ENCODE measurements at regions not wholly inside any gene's neighbourhood (a gene's known extent, or its start where the extent isn't known, plus 50 kb on each side); places are given as distances from the start of the nearest gene placed in this dataset.
"Not testable (repeated sequence)": the region's sequence is repeated elsewhere in the genome, so short reads cannot be mapped to it uniquely, and the experiment has no call there.

GRCh38 chr3:190193210-190193609 is 72.5 kb upstream of the P3H2 start:
- no peak for DNase-seq
- intact Hi-C loops (cut with DNase I): no loop called here

GRCh38 chr3:190192739-190193138 is 72.0 kb upstream of the P3H2 start:
- no peak for DNase-seq

GRCh38 chr3:190192087-190192486 is 71.4 kb upstream of the P3H2 start:
- intact Hi-C loops (cut with DNase I): no loop called here
- no peak for DNase-seq

More at GRCh38 chr3:190192739-190193138, 72.0 kb upstream of the P3H2 start:
- intact Hi-C loops (cut with DNase I): no loop called here

GRCh38 chr3:190188197-190188596 is 67.5 kb upstream of the P3H2 start:
- no peak for DNase-seq
- intact Hi-C loops (cut with DNase I): no loop called here

- intact Hi-C loops (cut with DNase I): no loop called here
These were observed 62.4 kb upstream of the P3H2 start for GRCh38 chr3:190183121-190183520.

GRCh38 chr3:190182418-190183043 is 61.8 kb upstream of the P3H2 start:
- no peak for DNase-seq
- intact Hi-C loops (cut with DNase I): no loop called here

More at GRCh38 chr3:190183121-190183520, 62.4 kb upstream of the P3H2 start:
- DNase-seq: no peak

GRCh38 chr3:190180268-190180667 is 59.6 kb upstream of the P3H2 start:
- intact Hi-C loops (cut with DNase I): no loop called here
- no peak for DNase-seq

GRCh38 chr3:190178779-190179178 is 58.1 kb upstream of the P3H2 start:
- intact Hi-C loops (cut with DNase I): no loop called here

GRCh38 chr3:190176933-190177525 is 56.3 kb upstream of the P3H2 start:
- intact Hi-C loops (cut with DNase I): not testable (repeated sequence)
- DNase-seq: peak in 1 of 10 donors; percentile 86

More at GRCh38 chr3:190178779-190179178, 58.1 kb upstream of the P3H2 start:
- no peak for DNase-seq

- DNase-seq; intact Hi-C loops (cut with DNase I): not testable (repeated sequence)
These were observed 55.4 kb upstream of the P3H2 start for GRCh38 chr3:190176106-190176505.

GRCh38 chr3:190175490-190175889 is 54.8 kb upstream of the P3H2 start:
- intact Hi-C loops (cut with DNase I): no loop called here

DNA sequence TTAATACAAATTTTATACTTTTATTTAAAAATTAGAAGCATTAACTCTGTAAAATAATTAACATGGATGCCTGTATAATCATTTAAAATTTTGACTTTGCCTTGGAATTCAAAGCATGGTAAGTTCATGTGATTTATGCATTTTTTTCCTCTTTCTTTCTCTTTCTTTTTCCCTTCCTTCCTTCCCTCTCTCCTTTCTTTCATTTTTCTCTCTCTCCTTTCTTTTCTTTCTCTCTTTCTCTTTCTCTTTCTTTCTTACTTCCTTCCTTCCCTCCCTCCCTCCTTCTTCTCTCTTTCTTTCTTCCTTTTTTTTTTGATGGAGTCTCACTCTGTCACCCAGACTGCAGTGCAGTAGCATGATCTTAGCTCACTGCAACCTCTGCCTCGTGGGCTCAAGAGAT is 53.8 kb upstream of the P3H2 start:
- no peak for DNase-seq
- intact Hi-C loops (cut with DNase I): no loop called here

More at GRCh38 chr3:190175490-190175889, 54.8 kb upstream of the P3H2 start:
- no peak for DNase-seq

GRCh38 chr3:190173426-190173825 is 52.7 kb upstream of the P3H2 start:
- no peak for DNase-seq
- intact Hi-C loops (cut with DNase I): no loop called here

DNA sequence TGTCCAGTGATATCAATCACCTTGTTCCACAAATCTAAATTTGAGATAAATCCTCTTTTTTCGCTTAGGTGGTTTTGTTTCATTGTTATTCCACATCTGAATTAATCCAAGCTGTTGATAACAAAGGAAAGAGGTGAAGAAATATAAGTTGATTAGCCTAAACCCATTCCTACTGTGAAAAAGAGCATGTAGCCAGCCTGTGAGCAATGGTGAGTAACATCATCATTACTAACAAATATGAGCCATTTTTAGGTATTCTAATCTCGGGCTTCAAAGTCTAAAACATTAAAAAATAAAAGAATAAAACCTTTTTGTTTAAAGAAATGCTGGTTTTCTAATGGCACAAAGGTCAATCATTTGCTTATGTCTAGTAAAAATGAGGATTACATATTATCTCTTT is 52.1 kb upstream of the P3H2 start:
- intact Hi-C loops (cut with DNase I): no loop called here
- no peak for DNase-seq

Data from posterior cingulate gyrus (tissue), 11 donors.